GM21447 (cell line): ENCODE measurements at regions not wholly inside any gene's neighbourhood (a gene's known extent, or its start where the extent isn't known, plus 50 kb on each side); places are given as distances from the start of the nearest gene placed in this dataset.
"Not testable (repeated sequence)": the region's sequence is repeated elsewhere in the genome, so short reads cannot be mapped to it uniquely, and the experiment has no call there.

ENCODE experiments used
- ATAC-seq: cut with Tn5 transposase; IDR thresholded peaks from one replicate; pipeline ENCODE4 v1.9.1; 2021; ENCODE audit not compliant: unreplicated experiment

DNA sequence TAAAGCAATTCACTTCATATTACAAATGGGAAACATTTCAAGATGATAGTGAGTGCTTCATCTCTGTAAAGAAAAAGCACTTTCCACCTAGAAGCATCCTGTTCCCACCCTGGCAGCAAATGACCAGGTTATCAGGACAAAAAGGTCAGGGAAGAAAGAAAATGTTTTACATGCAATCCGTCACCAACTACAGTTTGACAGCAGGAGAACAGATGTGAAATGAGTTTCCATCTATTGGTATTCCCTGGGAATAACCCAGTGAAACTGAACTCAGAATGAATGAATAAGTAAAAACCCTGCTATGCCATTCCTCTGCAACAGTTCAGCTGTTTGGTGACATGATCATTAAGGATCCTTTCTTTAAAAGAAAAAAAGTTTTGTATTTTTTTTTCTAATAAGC, 67.6 kb downstream of the HTR1A start:
- ATAC-seq, result no peak

DNA sequence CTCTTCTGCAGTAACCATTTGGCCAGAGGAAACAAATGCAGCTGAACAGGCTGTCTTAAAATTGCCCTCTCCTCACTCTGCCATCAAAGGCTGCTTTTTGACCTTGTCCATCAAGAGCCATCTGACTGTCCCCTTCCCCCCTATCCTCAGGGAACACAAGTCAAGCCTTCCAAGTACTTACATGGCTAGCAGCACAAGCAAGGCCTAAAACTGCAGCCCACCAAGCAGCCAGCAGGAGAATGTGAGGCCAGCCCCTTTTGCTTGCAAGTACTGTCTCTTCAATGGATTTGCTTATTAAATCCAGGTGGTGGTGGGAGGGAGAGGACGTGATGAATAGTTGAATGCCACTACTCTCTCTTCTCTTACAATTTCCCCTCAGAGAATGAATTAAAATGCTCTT, 83.5 kb downstream of the HTR1A start:
- ATAC-seq, result no peak

DNA sequence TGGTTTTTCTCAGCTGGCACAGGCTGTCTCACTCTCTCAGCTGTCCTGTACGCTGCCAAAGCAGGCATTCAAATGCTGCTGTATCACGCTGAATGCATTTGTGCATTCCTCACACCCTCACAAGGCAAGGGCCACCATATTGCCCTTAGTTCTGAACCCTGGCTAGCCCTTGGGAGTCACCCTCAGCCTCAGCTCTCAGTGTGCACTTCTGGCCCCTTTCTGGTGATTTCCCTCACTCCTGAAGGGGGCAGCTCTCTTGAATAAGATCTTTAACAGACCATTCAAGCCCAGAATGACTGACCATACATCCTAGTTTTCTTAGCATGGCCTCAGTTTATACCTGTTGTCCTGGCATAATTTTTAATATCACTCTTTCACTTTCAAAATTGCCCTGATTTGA, 84.3 kb downstream of the HTR1A start:
- ATAC-seq, result no peak

DNA sequence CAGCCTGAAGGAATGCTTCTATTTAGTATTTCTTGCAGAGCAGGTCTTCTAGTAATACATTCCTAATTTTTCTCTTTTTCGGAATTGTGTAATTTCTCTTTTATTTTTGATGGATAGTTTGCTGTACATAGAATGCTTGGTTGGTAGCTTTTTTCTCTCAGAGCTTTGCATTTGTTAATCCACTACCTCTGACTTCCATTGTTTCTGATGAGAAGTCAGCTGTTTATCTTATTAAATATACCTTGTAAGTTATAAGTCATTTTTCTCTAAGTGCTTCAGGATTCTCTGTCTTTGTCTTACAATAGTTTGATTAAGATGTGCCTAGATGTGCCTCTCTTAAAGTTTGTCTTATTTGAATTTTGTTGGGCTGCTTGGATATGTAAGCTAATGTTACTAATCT, 101.9 kb downstream of the HTR1A start:
- no peak for ATAC-seq

DNA sequence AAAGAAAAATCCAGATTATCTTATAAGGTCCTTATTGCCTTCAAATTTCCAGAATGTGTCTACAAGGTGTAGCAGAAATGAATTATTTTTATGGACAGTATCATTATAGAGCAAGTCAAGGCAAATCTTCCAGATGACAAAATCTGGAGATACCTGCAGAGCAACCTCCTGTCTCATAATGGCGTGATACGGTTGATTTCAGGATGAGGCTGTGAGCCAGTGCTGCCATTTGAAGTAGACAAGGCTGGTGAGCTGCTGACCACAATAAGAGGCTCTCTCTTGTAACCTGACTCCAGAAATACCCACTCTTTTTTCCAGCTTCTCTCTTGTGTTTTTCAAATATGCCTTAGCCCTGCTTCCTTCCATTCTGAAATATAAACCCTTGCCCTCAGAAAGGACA, 108.2 kb downstream of the HTR1A start:
- ATAC-seq, result no peak

DNA sequence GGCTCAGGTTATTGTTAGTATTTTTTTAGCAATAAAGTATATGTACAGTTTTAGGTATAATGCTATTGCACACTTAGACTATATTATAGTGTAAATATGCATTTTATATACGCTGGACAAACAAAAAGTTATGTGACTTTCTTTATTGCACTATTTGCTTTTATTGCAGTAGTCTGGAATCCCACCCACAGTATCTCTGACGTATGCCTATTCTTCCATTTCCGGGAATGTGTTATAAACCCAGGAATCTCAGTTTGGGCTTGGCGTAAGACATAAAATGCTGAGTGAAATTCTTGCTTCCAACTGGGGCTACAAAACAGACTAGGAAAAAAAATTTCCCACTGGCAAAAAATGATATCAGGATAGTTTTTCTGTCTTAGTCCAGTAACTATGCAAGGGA, 119.1 kb downstream of the HTR1A start:
- no peak for ATAC-seq

DNA sequence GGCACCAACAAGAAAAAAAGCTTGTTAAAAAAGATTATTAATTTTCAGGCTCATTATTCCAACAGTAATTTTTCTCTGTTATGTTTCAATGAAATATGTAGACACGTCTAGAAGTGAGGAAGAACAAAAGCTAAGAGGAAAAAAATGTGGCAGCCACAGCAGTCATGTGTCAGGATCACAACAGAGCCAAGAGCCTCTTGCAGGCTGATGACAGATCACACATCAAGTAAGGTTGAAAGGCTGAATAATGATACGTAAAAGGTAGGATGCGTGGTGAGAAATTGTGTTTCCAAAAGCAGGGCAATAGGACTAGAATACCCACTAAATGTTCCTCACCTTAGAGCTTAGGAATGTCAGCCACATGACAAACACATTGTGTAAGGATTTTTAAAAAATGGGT, 124.8 kb downstream of the HTR1A start:
- ATAC-seq, result no peak

DNA sequence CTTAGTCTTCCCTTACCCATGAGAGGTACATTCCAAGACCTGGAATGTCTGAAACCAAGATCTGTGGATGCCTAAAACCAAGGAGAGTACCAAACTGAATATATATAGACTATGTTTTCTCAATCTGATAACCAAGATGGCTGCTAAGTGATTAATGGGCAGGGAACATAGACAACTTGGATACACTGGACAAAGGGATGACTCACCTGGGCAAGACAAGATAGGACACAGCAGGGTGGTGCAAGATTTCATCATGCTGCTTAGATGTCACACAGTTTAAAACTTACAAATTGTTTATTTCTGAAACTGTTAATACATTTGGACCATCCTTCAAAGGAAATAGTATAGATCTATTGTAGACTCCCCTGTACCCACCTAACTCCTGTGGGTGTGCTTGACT, 130.9 kb downstream of the HTR1A start:
- no peak for ATAC-seq

DNA sequence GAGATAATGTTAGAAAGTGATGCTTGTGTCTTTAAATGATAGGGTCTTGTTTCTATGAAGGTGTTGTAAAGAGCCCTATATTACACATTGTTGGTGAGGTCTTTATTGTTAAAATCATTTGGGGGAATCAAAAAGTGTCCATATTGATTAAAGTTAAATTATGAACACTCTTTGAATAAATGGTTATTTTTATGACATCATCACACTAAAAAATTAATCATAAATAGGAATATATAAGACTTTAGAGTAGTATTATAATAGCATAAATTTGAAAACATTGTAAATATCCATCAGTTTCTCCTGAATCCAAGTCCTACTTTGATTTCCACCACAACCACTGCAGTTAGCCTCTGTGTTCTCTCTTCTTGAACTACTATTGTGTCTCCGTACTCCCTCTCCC, 136.3 kb downstream of the HTR1A start:
- no peak for ATAC-seq

DNA sequence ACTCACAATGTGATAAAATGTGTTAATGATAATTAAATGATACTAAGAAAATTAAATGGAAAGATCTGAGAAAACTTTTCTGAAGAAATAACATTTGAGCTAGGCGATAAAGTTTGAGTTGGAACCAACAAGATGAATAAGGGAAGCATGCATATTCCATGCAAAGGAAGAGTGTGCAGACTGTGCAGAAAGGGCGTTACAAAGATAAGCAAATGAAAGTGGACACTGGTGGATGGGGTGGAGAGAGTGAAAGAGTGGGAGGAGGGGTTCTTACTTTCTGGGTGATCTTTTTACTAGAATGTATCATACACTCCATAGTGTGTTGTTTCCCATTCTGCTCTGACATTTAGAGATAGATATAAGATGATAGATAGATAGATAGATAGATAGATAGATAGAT, 138.7 kb downstream of the HTR1A start:
- ATAC-seq, result no peak

DNA sequence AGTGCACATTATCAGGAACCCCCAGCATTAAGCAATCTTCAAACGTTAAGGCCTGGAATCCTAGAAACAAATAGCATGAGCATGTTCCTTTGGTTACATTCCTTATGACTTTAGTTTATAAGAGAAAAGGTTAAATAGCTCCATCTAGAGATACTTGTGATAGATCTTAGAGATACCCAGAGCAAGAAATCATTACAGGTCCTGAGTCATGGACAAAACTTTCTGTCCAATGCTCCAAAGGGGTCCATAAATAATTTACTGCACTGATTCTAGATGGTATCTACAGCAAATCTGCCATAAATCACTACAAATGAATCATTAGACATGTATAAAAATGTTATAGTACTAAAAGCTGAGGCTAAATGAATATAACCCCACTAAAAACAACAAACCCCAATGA, 139.6 kb downstream of the HTR1A start:
- ATAC-seq, result no peak

DNA sequence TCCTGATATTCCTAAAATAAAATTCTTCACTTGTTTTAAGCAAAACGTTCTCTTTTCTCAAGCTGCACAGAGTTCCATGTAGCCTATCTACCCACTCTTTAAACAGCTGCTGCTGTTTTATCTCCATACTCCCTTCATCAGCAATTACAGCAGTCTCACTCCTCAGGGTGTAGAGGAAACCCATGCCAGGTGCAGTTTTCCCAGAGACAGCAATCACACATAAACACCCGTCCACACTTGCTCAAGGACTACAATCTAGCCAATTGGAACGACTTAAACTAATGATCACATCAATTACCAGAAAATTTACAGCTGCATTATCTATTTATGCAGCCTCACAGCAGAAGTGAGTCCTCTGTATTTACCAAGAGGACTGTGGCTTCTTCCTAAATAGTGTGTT, 141.7 kb downstream of the HTR1A start:
- no peak for ATAC-seq

DNA sequence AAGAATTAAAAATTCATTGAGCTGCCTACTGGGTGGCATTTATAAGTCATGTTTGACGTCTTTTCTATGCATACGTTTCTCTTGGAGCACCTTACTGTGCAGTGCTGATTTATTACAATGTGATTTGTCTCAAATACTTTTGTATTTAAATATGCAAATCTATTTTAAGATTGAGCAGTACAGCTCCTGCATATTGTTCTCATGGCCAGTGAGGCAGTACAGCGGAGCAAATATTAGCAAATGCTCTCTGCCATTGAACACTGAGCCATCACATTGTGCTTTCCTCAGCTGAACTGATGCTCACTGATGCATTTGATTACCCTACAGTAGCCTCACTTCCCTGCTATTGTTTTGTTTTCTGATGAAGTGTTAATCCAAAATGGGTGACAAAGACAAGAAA, 149.6 kb downstream of the HTR1A start:
- ATAC-seq, result no peak

DNA sequence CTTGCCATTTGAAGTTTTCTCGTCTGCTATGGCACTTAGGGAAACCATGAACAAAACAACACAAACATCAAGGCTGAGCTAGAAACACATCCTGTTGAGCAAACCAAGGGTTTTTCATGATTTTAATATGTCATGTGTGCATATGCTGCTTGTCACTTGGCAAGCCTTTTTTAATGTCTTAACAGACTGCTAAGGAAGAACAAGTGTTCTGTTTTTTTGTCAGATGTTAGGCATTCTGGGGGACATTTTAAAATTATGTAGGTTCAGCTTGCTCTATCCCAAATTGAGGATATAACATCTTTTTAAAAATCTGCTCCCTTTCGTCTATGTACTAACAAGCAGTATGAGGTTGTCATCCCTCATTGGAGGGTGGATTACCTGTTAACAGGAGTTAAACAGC, 150.3 kb downstream of the HTR1A start:
- ATAC-seq, result no peak

DNA sequence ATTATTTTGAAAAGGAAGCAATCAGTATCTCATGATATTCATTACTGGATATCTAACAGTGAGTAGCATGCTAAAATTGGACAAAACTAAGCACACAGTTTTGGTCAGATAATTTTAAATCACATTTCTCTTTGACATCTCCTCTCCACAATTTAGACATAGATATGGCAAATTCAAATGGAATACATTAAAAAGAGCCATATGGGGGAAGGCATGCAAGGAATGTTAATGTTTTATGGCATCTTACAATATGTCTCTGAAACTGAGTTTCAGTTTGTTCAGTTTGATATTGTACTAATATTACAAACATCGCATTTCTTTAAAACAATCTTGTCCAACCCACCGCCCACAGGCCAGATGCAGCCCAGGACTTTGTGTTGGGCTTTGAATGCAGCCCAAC, 151.0 kb downstream of the HTR1A start:
- no peak for ATAC-seq

DNA sequence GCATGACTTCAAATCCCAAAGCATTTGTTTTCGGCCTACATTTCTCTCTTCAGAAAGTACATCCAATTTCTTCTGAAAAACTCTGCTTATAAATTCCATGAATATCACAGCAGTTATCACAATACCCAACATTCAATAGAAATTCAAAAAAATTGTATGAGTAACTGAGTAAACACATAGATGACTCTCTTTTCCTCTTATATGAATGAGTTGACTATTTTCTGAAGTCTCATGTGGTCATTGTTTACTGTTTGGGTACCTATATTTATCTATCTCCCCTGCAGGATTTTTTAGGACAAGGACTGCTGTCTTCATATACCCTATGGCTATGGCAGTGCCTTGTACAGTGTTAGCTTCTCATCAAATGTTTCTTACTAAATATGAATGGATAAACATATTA, 157.1 kb downstream of the HTR1A start:
- no peak for ATAC-seq

DNA sequence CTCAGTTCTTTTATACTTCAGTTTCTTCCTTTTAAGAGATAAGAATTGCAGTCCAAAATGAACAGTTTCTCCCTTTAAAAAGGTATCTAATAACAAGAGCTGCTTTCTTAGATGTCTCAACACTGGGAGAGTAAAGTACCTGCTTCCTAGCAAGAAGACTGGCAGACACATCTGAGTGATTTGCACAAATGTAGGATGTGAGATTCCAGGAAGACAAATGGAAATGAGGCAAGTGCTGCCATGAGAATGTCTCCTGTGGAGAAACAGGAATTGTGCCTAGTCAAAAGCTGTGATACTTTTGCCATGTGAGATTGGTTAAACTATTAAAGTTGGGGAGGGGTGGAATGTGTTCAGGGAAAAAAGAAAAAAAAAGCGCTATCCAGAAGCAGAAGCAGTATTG, 159.1 kb downstream of the HTR1A start:
- ATAC-seq, result no peak

DNA sequence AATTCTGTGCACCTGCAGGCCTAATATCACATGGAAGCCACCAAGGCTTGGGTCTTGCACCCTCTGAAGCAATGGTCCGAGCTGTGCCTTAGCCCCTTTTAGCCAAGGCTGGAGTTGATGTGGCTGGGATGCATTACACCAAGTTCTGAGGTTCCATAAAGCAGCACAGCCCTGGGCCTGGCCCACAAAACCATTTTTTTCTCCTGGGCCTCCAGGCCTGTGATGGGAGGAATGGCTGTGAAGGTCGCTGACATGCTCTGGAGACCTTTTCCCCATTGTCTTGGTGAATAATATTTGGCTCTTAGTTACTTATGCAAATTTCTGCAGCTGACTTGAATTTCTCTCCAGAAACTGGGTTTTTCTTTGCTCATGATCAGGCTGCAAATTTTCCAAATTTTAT, 167.3 kb downstream of the HTR1A start:
- no peak for ATAC-seq

DNA sequence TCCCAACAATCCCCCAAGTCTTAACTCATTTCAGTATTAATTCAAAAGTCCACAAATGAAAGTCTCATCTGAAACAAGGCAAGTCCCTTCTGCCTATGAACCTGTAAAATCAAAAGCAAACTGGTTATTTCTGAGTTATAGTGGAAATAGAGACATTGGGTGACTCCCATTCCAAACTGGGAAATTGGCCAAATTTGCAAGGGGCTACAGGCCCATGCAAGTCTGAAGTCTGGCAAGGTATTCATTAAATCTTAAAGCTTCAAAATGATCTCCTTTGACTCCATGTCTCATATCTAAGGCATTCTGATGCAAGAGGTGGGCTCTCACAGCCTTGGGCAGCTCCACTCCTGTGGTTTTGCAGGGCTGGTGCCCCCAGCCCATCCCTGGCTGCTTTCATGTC, 167.9 kb downstream of the HTR1A start:
- no peak for ATAC-seq

DNA sequence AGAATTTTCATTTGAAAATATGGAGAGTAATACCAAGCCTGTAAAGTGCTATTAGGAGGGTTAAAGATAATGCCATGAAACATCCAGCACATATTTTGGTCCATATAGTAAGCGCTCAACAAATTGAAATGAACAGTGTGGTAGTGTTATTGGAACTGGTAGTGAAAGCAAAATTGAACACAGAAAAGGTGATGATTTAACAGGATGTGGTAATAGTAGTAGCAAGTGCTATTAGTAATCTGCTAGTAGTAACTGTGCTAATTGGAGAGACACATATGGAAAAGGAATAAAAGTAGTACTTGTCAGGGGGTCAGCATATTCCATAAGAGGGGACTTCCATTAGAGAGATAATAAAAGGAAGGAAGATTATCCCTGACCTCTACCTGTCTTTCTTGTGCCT, 187.3 kb downstream of the HTR1A start:
- ATAC-seq, result no peak

DNA sequence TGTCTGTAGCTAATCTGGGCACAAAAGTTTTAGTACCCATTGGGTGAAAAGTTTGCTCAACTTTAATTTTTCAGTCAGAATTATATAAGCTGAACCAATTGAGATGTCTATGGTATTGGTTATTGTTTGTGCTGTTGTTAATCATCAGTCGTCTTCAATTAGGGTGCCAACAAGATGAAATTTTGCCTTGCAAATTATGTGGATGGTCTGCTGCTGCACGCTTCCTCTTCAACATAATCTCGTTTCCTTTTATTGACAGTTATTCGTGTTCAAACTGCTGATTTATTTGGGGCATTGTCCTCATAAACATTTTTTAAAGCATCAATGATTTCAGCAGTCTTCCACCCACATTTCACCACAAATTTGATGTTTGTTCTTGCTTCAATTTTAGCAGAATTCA, 194.0 kb downstream of the HTR1A start:
- no peak for ATAC-seq

DNA sequence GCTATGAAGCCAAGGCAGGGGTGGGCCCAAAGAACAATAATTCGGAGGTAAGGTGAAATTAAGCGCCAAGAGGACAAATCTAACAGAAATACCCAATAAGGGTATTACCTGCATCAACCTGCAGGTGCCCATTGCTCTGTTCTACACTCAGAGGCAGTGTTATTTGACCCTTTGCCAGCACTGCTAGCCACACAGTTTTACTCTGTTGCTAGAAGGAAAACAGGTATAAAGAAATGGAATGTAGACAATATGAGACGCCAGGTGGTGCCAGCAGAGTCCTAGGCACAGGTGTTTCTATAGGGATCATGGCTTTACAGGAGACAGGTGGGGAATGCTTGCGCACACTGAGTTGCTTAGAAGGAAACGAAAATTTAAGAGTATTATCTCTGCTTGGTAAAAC, 201.3 kb downstream of the HTR1A start:
- no peak for ATAC-seq

DNA sequence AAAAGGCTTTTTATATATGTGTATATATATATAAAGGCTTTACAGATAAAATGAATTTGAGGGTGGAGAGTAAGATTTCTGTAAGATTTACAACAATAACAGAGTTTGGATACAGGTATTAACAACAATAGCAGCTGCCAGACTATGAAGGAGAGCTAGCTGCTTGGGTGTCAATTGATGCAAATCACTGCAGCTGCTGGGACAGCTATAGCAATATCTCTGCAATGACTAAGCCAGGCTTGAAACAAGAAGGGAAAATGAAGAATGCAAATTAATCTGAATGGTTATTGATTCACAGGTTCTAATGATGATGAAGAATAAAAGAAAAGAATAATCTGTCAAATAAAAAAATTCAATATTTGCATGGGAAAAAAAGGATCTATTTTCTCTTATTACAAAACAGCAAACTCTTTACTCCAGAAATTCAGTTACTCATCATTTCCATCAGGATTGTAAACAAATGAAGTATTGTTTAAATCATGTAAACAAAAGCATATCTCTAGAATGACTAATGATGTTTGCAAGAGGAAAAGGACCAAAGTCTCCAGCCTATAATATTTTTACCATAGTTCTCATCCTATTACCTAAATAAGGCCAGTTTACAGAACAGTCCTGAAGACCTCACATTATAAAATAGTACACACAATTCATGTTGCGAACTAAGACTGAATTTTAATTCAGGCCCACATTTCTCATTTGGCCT, 219.0 kb downstream of the HTR1A start:
- no peak for ATAC-seq

DNA sequence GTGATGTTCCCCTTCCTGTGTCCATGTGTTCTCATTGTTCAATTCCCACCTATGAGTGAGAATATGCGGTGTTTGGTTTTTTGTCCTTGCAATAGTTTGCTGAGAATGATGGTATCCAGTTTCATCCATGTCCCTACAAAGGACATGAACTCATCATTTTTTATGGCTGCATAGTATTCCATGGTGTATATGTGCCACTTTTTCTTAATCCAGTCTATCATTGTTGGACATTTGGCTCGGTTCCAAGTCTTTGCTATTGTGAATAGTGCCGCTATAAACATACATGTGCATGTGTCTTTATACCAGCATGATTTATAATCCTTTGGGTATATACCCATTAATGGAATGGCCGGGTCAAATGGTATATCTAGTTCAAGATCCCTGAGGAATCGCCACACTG, 229.4 kb downstream of the HTR1A start:
- not testable (repeated sequence) for ATAC-seq
